ENCODE measurements at regions not wholly inside any gene's neighbourhood (a gene's known extent, or its start where the extent isn't known, plus 50 kb on each side); places are given as distances from the start of the nearest gene placed in this dataset.
"Not testable (repeated sequence)": the region's sequence is repeated elsewhere in the genome, so short reads cannot be mapped to it uniquely, and the experiment has no call there.

GRCh38 chr4:82247629-82248028, 126.2 kb downstream of the HNRNPD start:
- DNase-seq (ENCODE audit: low read depth): no peak

- DNase-seq (ENCODE audit: low read depth): no peak
Observed at GRCh38 chr4:82247171-82247570, 126.6 kb downstream of the HNRNPD start.

GRCh38 chr4:82241534-82241933, 132.3 kb downstream of the HNRNPD start:
- no peak for DNase-seq (ENCODE audit: low read depth)

- DNase-seq (ENCODE audit: low read depth): no peak
Observed at GRCh38 chr4:82240410-82240809, 133.4 kb downstream of the HNRNPD start.

GRCh38 chr4:82237142-82237541, 136.6 kb downstream of the HNRNPD start:
- not testable (repeated sequence) for DNase-seq (ENCODE audit: low read depth)

GRCh38 chr4:82235346-82235745, 138.4 kb downstream of the HNRNPD start:
- DNase-seq (ENCODE audit: low read depth): no peak

GRCh38 chr4:82232891-82233290, 140.9 kb downstream of the HNRNPD start:
- DNase-seq (ENCODE audit: low read depth): no peak

GRCh38 chr4:82231806-82232205, 142.0 kb downstream of the HNRNPD start:
- DNase-seq (ENCODE audit: low read depth): no peak

- no peak for DNase-seq (ENCODE audit: low read depth)
Observed at GRCh38 chr4:82230306-82230705, 143.5 kb downstream of the HNRNPD start.

GRCh38 chr4:82225030-82225429, 148.8 kb downstream of the HNRNPD start:
- no peak for DNase-seq (ENCODE audit: low read depth)

GRCh38 chr4:82223715-82224114, 150.1 kb downstream of the HNRNPD start:
- no peak for DNase-seq (ENCODE audit: low read depth)

GRCh38 chr4:82219346-82219745, 154.4 kb downstream of the HNRNPD start:
- no peak for DNase-seq (ENCODE audit: low read depth)

- DNase-seq (ENCODE audit: low read depth): no peak
Observed at GRCh38 chr4:82217986-82218715, 155.6 kb downstream of the HNRNPD start.

GRCh38 chr4:82216219-82216618, 157.6 kb downstream of the HNRNPD start:
- no peak for DNase-seq (ENCODE audit: low read depth)

GRCh38 chr4:82215800-82216199, 158.0 kb downstream of the HNRNPD start:
- DNase-seq (ENCODE audit: low read depth): no peak

GRCh38 chr4:82215039-82215438, 158.8 kb downstream of the HNRNPD start:
- DNase-seq (ENCODE audit: low read depth): no peak

GRCh38 chr4:82213485-82214417, 160.0 kb downstream of the HNRNPD start:
- no peak for DNase-seq (ENCODE audit: low read depth)

- peak; percentile 8 for DNase-seq (ENCODE audit: low read depth)
Observed at GRCh38 chr4:82201805-82202641, 171.8 kb downstream of the HNRNPD start.

GRCh38 chr4:82201303-82201702, 172.5 kb downstream of the HNRNPD start:
- peak; percentile 45 for DNase-seq (ENCODE audit: low read depth)

- DNase-seq (ENCODE audit: low read depth): no peak
Observed at GRCh38 chr4:82200046-82200445, 173.7 kb downstream of the HNRNPD start.

GRCh38 chr4:82194329-82194728, 179.5 kb downstream of the HNRNPD start:
- DNase-seq (ENCODE audit: low read depth): no peak

GRCh38 chr4:82192017-82192673, 181.6 kb downstream of the HNRNPD start:
- no peak for DNase-seq (ENCODE audit: low read depth)
